ENCODE measurements at regions not wholly inside any gene's neighbourhood (a gene's known extent, or its start where the extent isn't known, plus 50 kb on each side); places are given as distances from the start of the nearest gene placed in this dataset.

- DNase-seq (ENCODE audit: low read depth) = no peak
Measured at GRCh38 chr3:59580996-59581395, 531.2 kb upstream of the CFAP20DC start.

GRCh38 chr3:59580499-59580898 is 530.7 kb upstream of the CFAP20DC start:
- no peak for DNase-seq (ENCODE audit: low read depth)

GRCh38 chr3:59578129-59578528 is 528.3 kb upstream of the CFAP20DC start:
- no peak for DNase-seq (ENCODE audit: low read depth)

- no peak for DNase-seq (ENCODE audit: low read depth)
Measured at GRCh38 chr3:59576606-59577005, 526.8 kb upstream of the CFAP20DC start.

- peak; percentile 61 for DNase-seq (ENCODE audit: low read depth)
Measured at GRCh38 chr3:59575113-59576001, 525.5 kb upstream of the CFAP20DC start.

GRCh38 chr3:59573911-59574310 is 524.1 kb upstream of the CFAP20DC start:
- peak; percentile 89 for DNase-seq (ENCODE audit: low read depth)

GRCh38 chr3:59572106-59572505 is 522.3 kb upstream of the CFAP20DC start:
- no peak for DNase-seq (ENCODE audit: low read depth)

GRCh38 chr3:59570806-59571205 is 521.0 kb upstream of the CFAP20DC start:
- DNase-seq (ENCODE audit: low read depth) = no peak

- no peak for DNase-seq (ENCODE audit: low read depth)
Measured at GRCh38 chr3:59567661-59568060, 517.8 kb upstream of the CFAP20DC start.

- no peak for DNase-seq (ENCODE audit: low read depth)
Measured at GRCh38 chr3:59566481-59566975, 516.7 kb upstream of the CFAP20DC start.

GRCh38 chr3:59565125-59565524 is 515.3 kb upstream of the CFAP20DC start:
- no peak for DNase-seq (ENCODE audit: low read depth)

- DNase-seq (ENCODE audit: low read depth) = no peak
Measured at GRCh38 chr3:59563966-59564365, 514.1 kb upstream of the CFAP20DC start.

- DNase-seq (ENCODE audit: low read depth) = no peak
Measured at GRCh38 chr3:59563072-59563605, 513.3 kb upstream of the CFAP20DC start.

GRCh38 chr3:59559721-59560435 is 510.1 kb upstream of the CFAP20DC start:
- DNase-seq (ENCODE audit: low read depth) = peak; percentile 80

- no peak for DNase-seq (ENCODE audit: low read depth)
Measured at GRCh38 chr3:59558906-59559720, 509.3 kb upstream of the CFAP20DC start.

GRCh38 chr3:59555593-59556315 is 505.9 kb upstream of the CFAP20DC start:
- DNase-seq (ENCODE audit: low read depth) = peak; percentile 26

- DNase-seq (ENCODE audit: low read depth) = no peak
Measured at GRCh38 chr3:59553076-59553475, 503.3 kb upstream of the CFAP20DC start.

GRCh38 chr3:59551834-59552233 is 502.0 kb upstream of the CFAP20DC start:
- no peak for DNase-seq (ENCODE audit: low read depth)

- no peak for DNase-seq (ENCODE audit: low read depth)
Measured at GRCh38 chr3:59549962-59550361, 500.1 kb upstream of the CFAP20DC start.

GRCh38 chr3:59547874-59548273 is 498.0 kb upstream of the CFAP20DC start:
- DNase-seq (ENCODE audit: low read depth) = no peak

GRCh38 chr3:59546522-59546921 is 496.7 kb upstream of the CFAP20DC start:
- no peak for DNase-seq (ENCODE audit: low read depth)
